Retina (tissue), 1 donor: ENCODE measurements at regions not wholly inside any gene's neighbourhood (a gene's known extent, or its start where the extent isn't known, plus 50 kb on each side); places are given as distances from the start of the nearest gene placed in this dataset.

ENCODE experiments used
- DNase-seq: peaks from one replicate; pipeline ENCODE4 v3.0.0-alpha.2; 2016

GRCh38 chr3:1699361-1699920 lies 399.2 kb upstream of the CNTN4 start:
- no peak for DNase-seq

- no peak for DNase-seq
Measured at GRCh38 chr3:1700650-1701049, 398.0 kb upstream of the CNTN4 start.

- no peak for DNase-seq
Measured at GRCh38 chr3:1703169-1703568, 395.5 kb upstream of the CNTN4 start.

GRCh38 chr3:1710663-1711062 lies 388.0 kb upstream of the CNTN4 start:
- no peak for DNase-seq

GRCh38 chr3:1717524-1717923 lies 381.1 kb upstream of the CNTN4 start:
- no peak for DNase-seq

- DNase-seq, result no peak
Measured at GRCh38 chr3:1723726-1724125, 374.9 kb upstream of the CNTN4 start.

GRCh38 chr3:1726741-1727140 lies 371.9 kb upstream of the CNTN4 start:
- no peak for DNase-seq

GRCh38 chr3:1727242-1727641 lies 371.4 kb upstream of the CNTN4 start:
- DNase-seq, result no peak

GRCh38 chr3:1728510-1728909 lies 370.2 kb upstream of the CNTN4 start:
- DNase-seq, result no peak

GRCh38 chr3:1734494-1735122 lies 364.1 kb upstream of the CNTN4 start:
- DNase-seq, result no peak

- no peak for DNase-seq
Measured at GRCh38 chr3:1752205-1752604, 346.5 kb upstream of the CNTN4 start.

- DNase-seq, result no peak
Measured at GRCh38 chr3:1766384-1766783, 332.3 kb upstream of the CNTN4 start.

GRCh38 chr3:1773679-1774078 lies 325.0 kb upstream of the CNTN4 start:
- no peak for DNase-seq

GRCh38 chr3:1774597-1774996 lies 324.1 kb upstream of the CNTN4 start:
- DNase-seq, result no peak

GRCh38 chr3:1775321-1775720 lies 323.3 kb upstream of the CNTN4 start:
- no peak for DNase-seq

GRCh38 chr3:1783995-1784394 lies 314.7 kb upstream of the CNTN4 start:
- no peak for DNase-seq

- no peak for DNase-seq
Measured at GRCh38 chr3:1787094-1787493, 311.6 kb upstream of the CNTN4 start.

- DNase-seq, result no peak
Measured at GRCh38 chr3:1792466-1792865, 306.2 kb upstream of the CNTN4 start.

GRCh38 chr3:1798711-1799405 lies 299.8 kb upstream of the CNTN4 start:
- no peak for DNase-seq

GRCh38 chr3:1805331-1805730 lies 293.3 kb upstream of the CNTN4 start:
- no peak for DNase-seq

- DNase-seq, result no peak
Measured at GRCh38 chr3:1808590-1808989, 290.1 kb upstream of the CNTN4 start.

- DNase-seq, result no peak
Measured at GRCh38 chr3:1823867-1824266, 274.8 kb upstream of the CNTN4 start.

GRCh38 chr3:1824359-1824758 lies 274.3 kb upstream of the CNTN4 start:
- DNase-seq, result no peak

GRCh38 chr3:1828519-1828918 lies 270.1 kb upstream of the CNTN4 start:
- DNase-seq, result no peak

GRCh38 chr3:1830851-1831250 lies 267.8 kb upstream of the CNTN4 start:
- no peak for DNase-seq
